ENCODE measurements at regions not wholly inside any gene's neighbourhood (a gene's known extent, or its start where the extent isn't known, plus 50 kb on each side); places are given as distances from the start of the nearest gene placed in this dataset.
"Not testable (repeated sequence)": the region's sequence is repeated elsewhere in the genome, so short reads cannot be mapped to it uniquely, and the experiment has no call there.

DNA sequence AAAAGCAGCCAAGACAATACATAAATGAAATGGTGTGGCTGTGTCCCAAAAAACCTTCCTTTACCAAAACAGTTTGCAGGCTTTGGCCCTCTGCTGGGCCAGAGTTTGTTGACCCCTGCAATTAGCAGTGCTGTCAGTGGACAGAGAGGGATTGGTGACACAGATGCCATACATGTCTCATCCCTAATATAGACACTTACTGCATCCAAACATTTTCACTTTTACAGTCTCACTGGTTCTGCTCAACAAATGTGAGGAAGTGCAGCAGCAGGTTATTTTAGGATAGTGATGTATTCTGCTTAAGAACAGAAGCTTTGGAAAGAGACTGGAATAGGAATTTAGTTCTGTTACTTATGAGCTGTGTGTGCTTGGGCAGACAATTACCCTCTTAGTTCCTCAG, 462.8 kb upstream of the LRRC7 start:
- H3K4me3 ChIP-seq (ENCODE audit: low read depth, low read length) = no peak overlapping the region
- TF ChIP-seq, protein P1, sequence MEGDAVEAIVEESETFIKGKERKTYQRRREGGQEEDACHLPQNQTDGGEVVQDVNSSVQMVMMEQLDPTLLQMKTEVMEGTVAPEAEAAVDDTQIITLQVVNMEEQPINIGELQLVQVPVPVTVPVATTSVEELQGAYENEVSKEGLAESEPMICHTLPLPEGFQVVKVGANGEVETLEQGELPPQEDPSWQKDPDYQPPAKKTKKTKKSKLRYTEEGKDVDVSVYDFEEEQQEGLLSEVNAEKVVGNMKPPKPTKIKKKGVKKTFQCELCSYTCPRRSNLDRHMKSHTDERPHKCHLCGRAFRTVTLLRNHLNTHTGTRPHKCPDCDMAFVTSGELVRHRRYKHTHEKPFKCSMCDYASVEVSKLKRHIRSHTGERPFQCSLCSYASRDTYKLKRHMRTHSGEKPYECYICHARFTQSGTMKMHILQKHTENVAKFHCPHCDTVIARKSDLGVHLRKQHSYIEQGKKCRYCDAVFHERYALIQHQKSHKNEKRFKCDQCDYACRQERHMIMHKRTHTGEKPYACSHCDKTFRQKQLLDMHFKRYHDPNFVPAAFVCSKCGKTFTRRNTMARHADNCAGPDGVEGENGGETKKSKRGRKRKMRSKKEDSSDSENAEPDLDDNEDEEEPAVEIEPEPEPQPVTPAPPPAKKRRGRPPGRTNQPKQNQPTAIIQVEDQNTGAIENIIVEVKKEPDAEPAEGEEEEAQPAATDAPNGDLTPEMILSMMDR (IDR thresholded peaks at IDR 0.05; ENCODE audit: insufficient read depth, low read depth, low read length) = no peak
- DNase-seq (ENCODE audit: low read depth) = no peak

DNA sequence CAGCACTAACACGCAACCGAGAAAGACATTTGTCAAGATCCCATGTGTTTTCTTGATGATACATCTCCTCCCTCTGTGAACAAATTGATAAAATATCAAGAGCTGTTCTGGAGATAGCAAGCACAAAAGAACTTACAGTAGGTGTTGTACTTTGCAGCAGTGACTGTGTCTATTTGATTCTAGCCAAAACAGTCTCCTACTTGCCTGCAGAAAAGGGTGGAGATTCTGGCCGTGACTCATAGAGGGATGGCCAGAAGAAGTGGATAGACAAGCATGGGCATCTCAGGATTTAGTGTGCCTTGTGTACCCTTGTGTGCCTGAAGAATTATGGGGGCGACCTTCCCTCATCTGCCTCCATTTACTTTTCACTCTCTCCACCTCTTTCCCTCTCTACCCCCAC, 458.4 kb upstream of the LRRC7 start:
- no peak overlapping the region for H3K4me3 ChIP-seq (ENCODE audit: low read depth, low read length)
- TF ChIP-seq, protein P1 (IDR thresholded peaks at IDR 0.05; ENCODE audit: insufficient read depth, low read depth, low read length) = no peak
- DNase-seq (ENCODE audit: low read depth) = no peak

- DNase-seq (ENCODE audit: low read depth) = no peak
- TF ChIP-seq, protein P1 (IDR thresholded peaks at IDR 0.05; ENCODE audit: insufficient read depth, low read depth, low read length) = no peak
- H3K4me3 ChIP-seq (ENCODE audit: low read depth, low read length) = no peak overlapping the region
These were observed 456.9 kb upstream of the LRRC7 start for GRCh38 chr1:69110851-69111250.

DNA sequence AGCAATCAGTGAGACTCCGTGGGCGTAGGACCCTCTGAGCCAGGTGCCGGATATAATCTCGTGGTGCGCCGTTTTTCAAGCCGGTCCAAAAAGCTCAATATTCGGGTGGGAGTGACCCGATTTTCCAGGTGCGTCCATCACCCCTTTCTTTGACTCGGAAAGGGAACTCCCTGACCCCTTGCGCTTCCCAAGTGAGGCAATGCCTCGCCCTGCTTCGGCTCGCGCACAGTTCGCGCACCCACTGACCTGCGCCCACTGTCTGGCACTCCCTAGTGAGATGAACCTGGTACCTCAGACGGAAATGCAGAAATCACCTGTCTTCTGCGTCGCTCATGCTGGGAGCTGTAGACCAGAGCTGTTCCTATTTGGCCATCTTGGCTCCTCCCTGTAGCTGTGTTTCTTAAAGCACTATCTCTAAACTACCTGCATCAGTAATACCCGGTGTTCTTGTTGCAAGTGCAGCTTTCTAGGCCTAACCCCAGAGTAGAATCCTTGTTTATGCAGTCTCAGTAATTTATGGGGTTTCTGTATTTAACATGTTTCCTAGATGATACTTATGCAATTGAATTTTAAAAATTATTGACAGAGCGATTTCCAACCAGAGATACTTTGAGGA, 447.5 kb upstream of the LRRC7 start:
- not testable (repeated sequence) for DNase-seq (ENCODE audit: low read depth); H3K4me3 ChIP-seq (ENCODE audit: low read depth, low read length)

DNA sequence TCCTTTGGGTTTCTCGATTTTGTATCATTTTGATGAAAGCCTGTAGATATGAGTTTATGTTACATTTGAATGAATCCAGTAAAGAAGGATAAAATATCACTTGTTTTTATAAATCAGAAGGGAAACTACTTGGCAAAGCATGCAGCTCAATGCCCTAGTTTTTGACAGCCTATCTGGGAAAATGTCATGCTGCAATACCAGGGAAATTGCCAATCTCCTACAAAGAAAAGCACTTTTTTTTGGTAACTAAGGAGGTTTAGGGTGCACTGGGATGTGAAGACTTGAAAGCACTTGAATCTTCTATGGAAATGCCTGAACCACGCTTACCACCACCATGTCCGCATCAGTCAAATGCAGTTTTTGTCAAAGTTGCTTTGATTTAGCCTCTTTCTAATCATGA, 446.9 kb upstream of the LRRC7 start:
- no peak for DNase-seq (ENCODE audit: low read depth)
- TF ChIP-seq, protein P1 (IDR thresholded peaks at IDR 0.05; ENCODE audit: insufficient read depth, low read depth, low read length) = no peak
- no peak overlapping the region for H3K4me3 ChIP-seq (ENCODE audit: low read depth, low read length)

- no peak overlapping the region for H3K4me3 ChIP-seq (ENCODE audit: low read depth, low read length)
- TF ChIP-seq, protein P1 (IDR thresholded peaks at IDR 0.05; ENCODE audit: insufficient read depth, low read depth, low read length) = no peak
- DNase-seq (ENCODE audit: low read depth) = peak; percentile 18
These were observed 446.0 kb upstream of the LRRC7 start for GRCh38 chr1:69121723-69122122.

DNA sequence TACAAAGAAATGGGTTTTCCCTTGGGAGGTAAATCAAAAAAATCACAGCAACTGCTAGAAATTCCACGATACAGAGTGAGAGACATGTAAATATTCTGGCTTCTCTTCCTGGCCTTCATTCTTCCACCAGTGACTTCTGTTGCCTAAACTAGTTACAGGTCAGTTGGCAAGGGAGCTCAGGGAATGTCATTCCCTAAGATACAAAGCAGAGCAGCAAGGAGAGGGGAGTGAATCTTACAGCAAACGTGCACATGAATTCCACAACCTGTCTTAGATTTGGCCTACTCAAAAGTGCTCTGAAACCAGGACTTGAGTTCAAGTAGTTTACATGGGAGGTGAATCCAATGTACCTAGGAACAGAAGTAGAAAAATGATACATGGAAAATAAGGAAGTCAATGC, 445.3 kb upstream of the LRRC7 start:
- DNase-seq (ENCODE audit: low read depth) = no peak
- H3K4me3 ChIP-seq (ENCODE audit: low read depth, low read length) = no peak overlapping the region
- TF ChIP-seq, protein P1 (IDR thresholded peaks at IDR 0.05; ENCODE audit: insufficient read depth, low read depth, low read length) = no peak
